GM13976 (cell line): ENCODE measurements at regions not wholly inside any gene's neighbourhood (a gene's known extent, or its start where the extent isn't known, plus 50 kb on each side); places are given as distances from the start of the nearest gene placed in this dataset.
A peak's percentile ranks its signal among the peaks of the same experiment; 100 is the strongest.

ENCODE experiments used
- DNase-seq: peaks from one replicate; pipeline ENCODE4 v3.0.0; 2012; ENCODE audit warnings: low spot score
- CTCF ChIP-seq: IDR thresholded peaks from 2 replicates; pipeline ENCODE4 v1.5.1; 2012; ENCODE audit warnings: borderline replicate concordance, mild to moderate bottlenecking; ENCODE audit not compliant: insufficient read depth; ENCODE audit errors: extremely low read depth, missing control alignments, control extremely low read depth
- in situ Hi-C: fragments of 300-500 bp; cut with MboI; formaldehyde crosslinking; loops from one replicate; pipeline ENCODE4 v1.12.0; 2022; ENCODE audit warnings: low sequenced_read_pairs, mixed read lengths, inconsistent platforms; ENCODE audit not compliant: unreplicated experiment

- no peak for TF ChIP-seq CTCF
- DNase-seq = no peak
- in situ Hi-C loops = no loop called here
Observed at GRCh38 chr5:106877881-106878280, 792.9 kb downstream of the EFNA5 start.

GRCh38 chr5:106876665-106877194 is 794.0 kb downstream of the EFNA5 start:
- no peak for DNase-seq
- no peak for TF ChIP-seq CTCF
- in situ Hi-C loops = no loop called here

- in situ Hi-C loops = no loop called here
- TF ChIP-seq CTCF = no peak
- no peak for DNase-seq
Observed at GRCh38 chr5:106876298-106876622, 794.5 kb downstream of the EFNA5 start.

- TF ChIP-seq CTCF = peak; percentile 27
- DNase-seq = peak; percentile 26
- in situ Hi-C loops = no loop called here
Observed at GRCh38 chr5:106875591-106876297, 795.0 kb downstream of the EFNA5 start.

- no peak for TF ChIP-seq CTCF
- DNase-seq = no peak
- in situ Hi-C loops = no loop called here
Observed at GRCh38 chr5:106874974-106875373, 795.8 kb downstream of the EFNA5 start.

GRCh38 chr5:106874531-106874930 is 796.2 kb downstream of the EFNA5 start:
- in situ Hi-C loops = no loop called here
- DNase-seq = no peak
- TF ChIP-seq CTCF = no peak

GRCh38 chr5:106873568-106873967 is 797.2 kb downstream of the EFNA5 start:
- DNase-seq = no peak
- TF ChIP-seq CTCF = no peak
- in situ Hi-C loops = no loop called here
